OCI-LY1 (cell line): ENCODE measurements at regions not wholly inside any gene's neighbourhood (a gene's known extent, or its start where the extent isn't known, plus 50 kb on each side); places are given as distances from the start of the nearest gene placed in this dataset.

Experiments
- H2AFZ ChIP-seq: fragments of 200-600 bp; sonication (generic), shearing (Covaris generic); 2 replicates; pipeline ENCODE4 v1.6.0; 2014; ENCODE audit warnings: antibody characterized with exemption, mild to moderate bottlenecking, low read length
- H3F3A ChIP-seq: fragments of 200-600 bp; sonication (generic), shearing (Covaris generic); 2 replicates; pipeline ENCODE4 v1.6.0; 2014; ENCODE audit warnings: mild to moderate bottlenecking, antibody characterized with exemption, low read length, moderate library complexity; ENCODE audit not compliant: insufficient read depth
- H3K27ac ChIP-seq: fragments of 200-600 bp; sonication (generic); 2 replicates; pipeline ENCODE4 v1.5.1; 2014; ENCODE audit warnings: low read length, mixed run types, mild to moderate bottlenecking, low read depth; ENCODE audit not compliant: poor library complexity, severe bottlenecking
- H3K27me3 ChIP-seq: fragments of 200-600 bp; sonication (generic); 2 replicates; pipeline ENCODE4 v1.6.0; 2014; ENCODE audit warnings: antibody characterized with exemption, mild to moderate bottlenecking, low read length, moderate library complexity; ENCODE audit not compliant: insufficient read depth
- H3K36me3 ChIP-seq: fragments of 200-600 bp; sonication (generic); 2 replicates; pipeline ENCODE4 v1.6.1; 2014; ENCODE audit warnings: mild to moderate bottlenecking, antibody characterized with exemption, low read length, moderate library complexity, mixed read lengths; ENCODE audit not compliant: insufficient read depth
- H3K4me1 ChIP-seq: fragments of 200-600 bp; sonication (generic); 2 replicates; pipeline ENCODE4 v1.5.1; 2014; ENCODE audit warnings: mild to moderate bottlenecking, low read length, moderate library complexity; ENCODE audit not compliant: insufficient read depth, severe bottlenecking
- H3K4me2 ChIP-seq: fragments of 200-600 bp; sonication (generic), shearing (Covaris generic); 2 replicates; pipeline ENCODE4 v1.6.1; 2014; ENCODE audit warnings: low read length
- H3K4me3 ChIP-seq: fragments of 200-600 bp; sonication (generic); 2 replicates; pipeline ENCODE4 v1.5.1; 2014; ENCODE audit warnings: low read length, low read depth, mild to moderate bottlenecking, mixed read lengths; ENCODE audit not compliant: poor library complexity, severe bottlenecking
- H3K79me2 ChIP-seq: fragments of 200-600 bp; shearing (Covaris generic); 2 replicates; pipeline ENCODE4 v1.6.1; 2016; ENCODE audit warnings: mixed run types, low read length, mixed read lengths; ENCODE audit not compliant: insufficient read depth
- H3K9ac ChIP-seq: fragments of 200-600 bp; sonication (generic), shearing (Covaris generic); 2 replicates; pipeline ENCODE4 v1.6.1; 2014; ENCODE audit warnings: mild to moderate bottlenecking, low read length, mixed read lengths
- H3K9me2 ChIP-seq: fragments of 200-600 bp; sonication (generic), shearing (Covaris generic); 2 replicates; pipeline ENCODE4 v1.6.1; 2014; ENCODE audit warnings: low read depth, mild to moderate bottlenecking, low read length, mixed read lengths
- H3K9me3 ChIP-seq: fragments of 200-600 bp; shearing (Covaris generic); 2 replicates; pipeline ENCODE4 v1.6.1; 2014; ENCODE audit warnings: low read length, mixed read lengths
- H4K20me1 ChIP-seq: fragments of 200-600 bp; sonication (generic), shearing (Covaris generic); 2 replicates; pipeline ENCODE4 v1.6.0; 2016; ENCODE audit warnings: mild to moderate bottlenecking, low read length; ENCODE audit not compliant: insufficient read depth
- EZH2 ChIP-seq: fragments of 200-600 bp; sonication (generic), shearing (Covaris generic); IDR thresholded peaks from 2 replicates; pipeline ENCODE4 v1.8.0; 2017; ENCODE audit warnings: borderline replicate concordance, mixed run types, mild to moderate bottlenecking, antibody characterized with exemption, low read length, moderate library complexity, mixed read lengths
- TF ChIP-seq, protein P1 (sequence below): fragments of 200-600 bp; sonication (generic), shearing (Covaris generic); IDR thresholded peaks from 2 replicates; pipeline ENCODE4 v1.5.1; 2017; ENCODE audit warnings: mild to moderate bottlenecking, antibody characterized with exemption, low read length, moderate library complexity, mixed read lengths

- Histone ChIP-seq H4K20me1 (no peaks in the 10 kb centered on the region), H3K36me3 (no peaks in the 10 kb centered on the region)
Measured at GRCh38 chr5:119745976-119746375, 116.6 kb downstream of the FAM170A start.

GRCh38 chr5:119746984-119747383 lies 117.6 kb downstream of the FAM170A start:
- no peak overlapping the region for H3K4me2 ChIP-seq
- TF ChIP-seq EZH2: no peak
- TF ChIP-seq, protein P1, sequence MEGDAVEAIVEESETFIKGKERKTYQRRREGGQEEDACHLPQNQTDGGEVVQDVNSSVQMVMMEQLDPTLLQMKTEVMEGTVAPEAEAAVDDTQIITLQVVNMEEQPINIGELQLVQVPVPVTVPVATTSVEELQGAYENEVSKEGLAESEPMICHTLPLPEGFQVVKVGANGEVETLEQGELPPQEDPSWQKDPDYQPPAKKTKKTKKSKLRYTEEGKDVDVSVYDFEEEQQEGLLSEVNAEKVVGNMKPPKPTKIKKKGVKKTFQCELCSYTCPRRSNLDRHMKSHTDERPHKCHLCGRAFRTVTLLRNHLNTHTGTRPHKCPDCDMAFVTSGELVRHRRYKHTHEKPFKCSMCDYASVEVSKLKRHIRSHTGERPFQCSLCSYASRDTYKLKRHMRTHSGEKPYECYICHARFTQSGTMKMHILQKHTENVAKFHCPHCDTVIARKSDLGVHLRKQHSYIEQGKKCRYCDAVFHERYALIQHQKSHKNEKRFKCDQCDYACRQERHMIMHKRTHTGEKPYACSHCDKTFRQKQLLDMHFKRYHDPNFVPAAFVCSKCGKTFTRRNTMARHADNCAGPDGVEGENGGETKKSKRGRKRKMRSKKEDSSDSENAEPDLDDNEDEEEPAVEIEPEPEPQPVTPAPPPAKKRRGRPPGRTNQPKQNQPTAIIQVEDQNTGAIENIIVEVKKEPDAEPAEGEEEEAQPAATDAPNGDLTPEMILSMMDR: no peak
- H3K36me3 ChIP-seq: no peaks in the 10 kb centered on the region
- no peaks in the 10 kb centered on the region for H4K20me1 ChIP-seq
- H3K9me3 ChIP-seq: no peaks in the 10 kb centered on the region
- no peak overlapping the region for H2AFZ ChIP-seq
- H3K79me2 ChIP-seq: no peaks in the 10 kb centered on the region
- no peaks in the 10 kb centered on the region for H3K27me3 ChIP-seq
- H3F3A ChIP-seq: no peaks in the 10 kb centered on the region
- no peaks in the 10 kb centered on the region for H3K9me2 ChIP-seq
- H3K4me3 ChIP-seq: no peak overlapping the region
- H3K4me1 ChIP-seq: no peaks in the 10 kb centered on the region
- H3K27ac ChIP-seq: no peak overlapping the region
- no peak overlapping the region for H3K9ac ChIP-seq

More at GRCh38 chr5:119745976-119746375, 116.6 kb downstream of the FAM170A start:
- Histone ChIP-seq H3K4me3 (no peak overlapping the region), H2AFZ (no peak overlapping the region), H3F3A (no peaks in the 10 kb centered on the region), H3K9me3 (no peaks in the 10 kb centered on the region), H3K79me2 (no peaks in the 10 kb centered on the region), H3K9ac (no peak overlapping the region), H3K27ac (no peak overlapping the region), H3K4me2 (no peak overlapping the region), H3K27me3 (no peaks in the 10 kb centered on the region), H3K4me1 (no peaks in the 10 kb centered on the region), H3K9me2 (no peaks in the 10 kb centered on the region)
- TF ChIP-seq EZH2: no peak
- TF ChIP-seq, protein P1: no peak

- Histone ChIP-seq H3K36me3 (no peaks in the 10 kb centered on the region), H3K9me2 (no peaks in the 10 kb centered on the region), H4K20me1 (no peaks in the 10 kb centered on the region), H3K4me2 (no peak overlapping the region), H3K27me3 (no peaks in the 10 kb centered on the region), H2AFZ (no peak overlapping the region), H3K4me1 (no peaks in the 10 kb centered on the region), H3K9me3 (no peaks in the 10 kb centered on the region), H3K79me2 (no peaks in the 10 kb centered on the region), H3K9ac (no peak overlapping the region), H3K4me3 (no peak overlapping the region), H3F3A (no peaks in the 10 kb centered on the region), H3K27ac (no peak overlapping the region)
- no peak for TF ChIP-seq EZH2
- TF ChIP-seq, protein P1: no peak
Measured at GRCh38 chr5:119750887-119751733, 121.8 kb downstream of the FAM170A start.
